T-helper 1 cell treated with Interleukin-12 subunit alpha and Interleukin-12 subunit beta and Interleukin-4 antibody, amounts not matched to agents 30 ng/mL and 1 ng/mL, for 36 hours (primary cell): ENCODE measurements at regions not wholly inside any gene's neighbourhood (a gene's known extent, or its start where the extent isn't known, plus 50 kb on each side); places are given as distances from the start of the nearest gene placed in this dataset.
"Not testable (repeated sequence)": the region's sequence is repeated elsewhere in the genome, so short reads cannot be mapped to it uniquely, and the experiment has no call there.

Source experiments
- intact Hi-C: fragments of 100-400 bp; cut with micrococcal nuclease; formaldehyde crosslinking; loops from one replicate; pipeline ENCODE4 v1.15.1; 2024

DNA sequence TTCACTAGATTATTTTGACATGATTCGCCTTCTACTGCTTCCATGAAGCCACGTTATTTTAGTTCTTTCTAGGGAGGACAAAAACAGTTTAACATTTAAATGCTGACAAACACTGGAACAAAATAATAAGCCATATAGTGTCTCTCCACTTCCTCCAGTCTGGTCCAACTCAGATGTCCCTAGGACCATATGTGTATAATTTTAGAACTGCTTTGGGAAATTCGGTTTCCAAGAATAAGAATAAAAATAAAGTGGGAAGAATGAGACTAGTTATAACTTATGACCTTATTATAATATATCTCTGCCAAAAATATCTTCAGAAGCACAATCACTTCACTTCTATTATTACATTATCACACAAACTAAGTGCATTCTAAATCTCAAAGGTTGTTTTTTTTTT lies 164.4 kb upstream of the POF1B start:
- intact Hi-C loops = loop anchor here (1.0 to 10.0 kb wide), 3 partner anchors 460 to 1499 kb away; no protein-coding TSS in a partner anchor

DNA sequence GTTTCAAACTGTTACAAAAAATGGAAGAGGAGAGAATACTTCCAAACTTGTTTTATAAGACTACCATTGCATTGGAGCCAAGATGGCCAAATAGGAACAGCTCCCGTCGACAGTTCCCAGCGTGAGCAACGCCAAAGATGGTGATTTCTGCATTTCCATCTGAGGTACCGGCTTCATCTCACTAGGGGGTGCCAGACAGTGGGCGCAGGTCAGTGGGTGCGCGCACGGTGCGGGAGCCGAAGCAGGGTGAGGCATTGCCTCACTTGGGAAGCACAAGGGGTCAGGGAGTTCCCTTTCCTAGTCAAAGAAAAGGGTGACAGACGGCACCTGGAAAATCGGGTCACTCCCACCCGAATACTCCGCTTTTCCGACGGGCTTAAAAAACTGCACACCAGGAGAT lies 149.7 kb upstream of the POF1B start:
- intact Hi-C loops = not testable (repeated sequence)

DNA sequence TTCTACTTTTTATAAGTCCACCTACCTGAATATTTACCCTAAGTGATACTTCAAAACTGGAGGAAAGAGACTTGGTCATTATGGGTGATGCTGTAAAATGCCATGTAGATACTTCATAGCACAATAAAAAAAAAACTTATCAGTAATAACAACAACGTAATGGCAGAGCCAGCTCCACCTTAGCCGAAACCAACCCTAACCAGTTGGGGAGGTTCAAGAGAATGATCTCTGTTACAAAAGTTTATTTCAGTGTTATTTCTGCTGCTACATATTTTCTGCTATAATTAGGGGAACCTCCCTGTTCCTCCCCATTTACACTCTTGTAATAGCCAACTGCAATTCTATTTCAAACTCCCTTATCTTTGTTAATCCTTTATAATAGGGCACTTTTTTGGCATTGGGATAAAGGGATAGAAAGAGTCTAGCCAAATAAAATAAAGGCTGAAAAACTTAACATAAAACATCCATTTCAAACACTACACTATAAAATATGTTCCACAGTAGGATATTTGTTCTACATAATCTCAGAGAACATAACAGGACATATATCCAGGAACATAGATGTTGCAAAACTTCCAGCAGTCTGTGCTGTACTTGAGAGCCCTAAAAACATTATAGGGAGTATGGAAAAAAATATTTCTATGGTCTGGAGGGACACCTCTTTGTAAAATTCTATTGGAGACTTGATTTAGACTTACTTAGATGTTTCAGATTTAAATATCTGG lies 138.7 kb upstream of the POF1B start:
- intact Hi-C loops = no loop called here

DNA sequence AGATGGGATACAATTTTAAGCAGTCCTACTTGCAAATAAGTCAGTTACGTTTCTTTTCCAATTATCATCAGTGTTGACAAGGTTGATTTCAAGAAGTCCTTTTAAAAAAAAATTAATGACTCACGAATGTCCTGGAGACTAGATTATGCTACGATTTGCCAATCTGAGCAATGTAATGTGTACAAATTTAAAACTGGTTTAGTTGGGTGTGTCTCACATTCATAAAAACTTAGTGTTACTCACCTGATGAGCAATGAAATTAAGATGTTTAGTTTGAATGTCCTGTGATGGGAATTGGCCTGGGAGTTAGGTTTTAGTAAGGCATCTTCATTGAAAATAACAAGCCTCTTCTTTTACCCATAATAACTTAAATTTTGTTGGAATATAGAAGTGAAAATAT lies 136.7 kb upstream of the POF1B start:
- intact Hi-C loops = no loop called here

DNA sequence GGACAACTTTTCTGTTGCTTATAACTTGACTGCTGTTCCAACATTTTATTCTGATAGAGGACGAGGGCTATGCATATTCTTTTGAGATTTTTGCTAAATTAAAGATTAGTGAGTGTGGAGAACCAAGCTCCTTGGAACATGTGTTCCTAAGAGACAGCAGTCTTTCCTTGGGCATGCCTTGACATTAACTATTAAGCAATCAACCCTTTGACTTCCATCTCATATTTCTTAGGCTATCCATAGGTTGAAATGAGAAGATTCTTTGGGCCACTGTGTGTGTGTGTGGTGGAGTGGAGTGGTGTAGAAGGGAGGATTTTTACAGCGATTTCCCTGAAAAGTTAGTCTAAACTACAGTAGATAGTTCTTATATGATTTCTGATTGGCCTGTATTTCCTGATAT lies 127.4 kb upstream of the POF1B start:
- intact Hi-C loops = no loop called here

DNA sequence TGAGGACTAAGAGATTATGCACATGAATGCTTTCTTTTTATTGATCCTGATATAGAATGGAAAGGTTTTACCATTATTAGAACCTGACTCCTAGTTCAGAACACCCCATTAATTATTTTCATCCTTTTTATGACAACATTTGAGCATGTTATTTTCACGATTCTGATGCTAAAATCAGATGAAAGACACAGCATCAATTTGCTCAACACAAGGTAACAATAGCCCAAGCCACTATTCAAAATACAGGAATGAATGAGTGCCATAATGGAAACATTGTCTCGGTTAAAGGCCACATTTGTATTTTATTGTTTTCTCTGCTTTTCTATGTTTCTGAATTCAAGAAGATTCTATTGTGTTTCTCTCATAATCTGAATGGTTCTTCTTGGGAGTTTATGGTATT lies 126.3 kb upstream of the POF1B start:
- intact Hi-C loops = no loop called here

DNA sequence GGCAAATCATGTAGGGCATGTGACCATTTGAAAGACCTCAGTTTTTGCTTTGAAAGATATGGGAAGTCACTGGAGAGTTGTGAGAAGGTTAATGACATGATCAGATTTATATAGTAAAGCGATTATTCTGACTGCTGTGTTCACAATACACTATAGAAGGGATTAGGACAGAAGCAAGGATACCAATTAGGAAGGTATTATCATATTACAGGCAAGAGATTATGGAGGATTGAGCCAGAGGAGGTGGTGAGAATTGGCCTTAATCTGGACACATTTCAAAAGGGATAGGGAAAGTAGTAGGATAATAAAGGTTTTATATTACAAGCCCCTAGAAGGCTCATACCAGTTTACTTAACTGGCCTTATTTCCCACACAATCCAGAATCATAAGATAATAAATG lies 124.9 kb upstream of the POF1B start:
- intact Hi-C loops = no loop called here

DNA sequence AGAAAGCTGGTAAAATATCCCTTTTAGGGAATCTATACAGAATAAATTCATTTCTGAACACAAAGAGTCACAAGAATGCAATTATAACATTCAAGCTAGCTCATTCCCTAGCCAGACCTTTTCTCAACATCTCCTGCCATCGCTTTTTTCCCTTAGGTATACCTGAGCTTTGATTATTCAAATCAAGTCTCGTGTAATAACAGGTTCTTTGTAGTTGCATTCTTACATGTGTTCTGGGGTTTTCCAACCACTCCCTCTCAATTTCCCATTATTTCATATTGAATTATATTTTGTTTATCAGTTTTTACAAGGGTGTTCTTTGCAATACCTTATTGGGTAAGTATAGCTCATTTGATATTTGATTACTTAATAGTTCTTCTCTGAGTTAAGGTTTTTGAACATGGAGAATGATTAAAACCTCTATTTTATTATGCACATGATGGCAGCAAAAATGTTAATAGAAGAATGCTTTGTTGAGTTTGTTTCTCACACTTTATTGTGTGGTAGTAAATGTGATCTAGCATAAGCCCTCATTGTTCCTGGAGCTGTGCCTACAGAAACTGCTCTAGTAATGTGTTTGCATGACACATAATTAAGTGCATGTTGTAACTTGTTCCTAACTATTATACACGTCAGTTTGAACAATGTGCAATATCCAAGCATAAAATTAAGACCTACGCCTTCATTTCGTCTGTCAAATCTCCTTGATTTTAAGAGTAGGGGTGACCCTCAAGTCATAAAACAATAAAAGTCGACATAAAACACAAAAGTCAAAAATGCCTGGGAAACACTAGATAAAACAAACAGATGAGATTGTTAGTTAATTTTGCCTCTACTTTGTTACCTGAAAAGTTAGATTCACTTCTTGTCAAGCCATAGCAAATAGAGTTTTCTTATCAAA lies 124.0 kb upstream of the POF1B start:
- intact Hi-C loops = no loop called here

DNA sequence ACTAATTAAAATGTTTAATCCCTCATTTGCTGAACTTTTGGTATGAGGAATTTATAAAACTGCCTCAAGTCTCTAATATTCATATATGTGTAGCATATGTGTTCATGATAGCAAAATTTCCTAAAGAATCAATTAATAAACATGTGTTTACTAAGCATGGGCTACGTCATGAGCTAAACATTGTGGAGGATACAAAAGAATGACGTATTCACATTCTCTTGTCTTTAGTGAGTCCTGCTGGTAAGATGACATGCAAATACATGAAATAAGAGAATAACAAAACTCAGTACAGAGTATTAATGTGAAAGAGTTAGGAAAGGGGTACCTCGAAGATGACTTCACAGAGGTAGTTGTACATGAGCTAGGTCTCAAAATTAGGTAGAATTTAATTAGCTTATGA lies 121.9 kb upstream of the POF1B start:
- intact Hi-C loops = no loop called here

DNA sequence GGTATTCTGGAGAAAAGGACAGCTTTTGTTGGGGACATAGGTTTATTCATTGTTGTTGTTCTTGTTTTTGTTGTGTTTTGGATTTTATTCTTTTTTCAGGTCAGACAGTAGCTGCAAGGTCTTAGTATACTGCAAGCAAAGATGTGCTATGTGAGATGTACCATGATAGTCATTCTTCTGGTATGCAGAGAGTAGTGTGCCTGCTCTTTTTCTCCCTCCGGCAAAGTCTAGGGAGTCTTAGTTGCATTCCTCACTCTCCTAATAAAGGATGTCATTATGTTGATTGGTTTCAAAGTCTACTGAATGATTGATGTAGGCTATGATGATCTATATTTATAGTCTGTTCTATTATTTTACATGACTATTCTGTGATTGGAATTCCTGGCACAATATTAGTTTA lies 119.9 kb upstream of the POF1B start:
- intact Hi-C loops = no loop called here

DNA sequence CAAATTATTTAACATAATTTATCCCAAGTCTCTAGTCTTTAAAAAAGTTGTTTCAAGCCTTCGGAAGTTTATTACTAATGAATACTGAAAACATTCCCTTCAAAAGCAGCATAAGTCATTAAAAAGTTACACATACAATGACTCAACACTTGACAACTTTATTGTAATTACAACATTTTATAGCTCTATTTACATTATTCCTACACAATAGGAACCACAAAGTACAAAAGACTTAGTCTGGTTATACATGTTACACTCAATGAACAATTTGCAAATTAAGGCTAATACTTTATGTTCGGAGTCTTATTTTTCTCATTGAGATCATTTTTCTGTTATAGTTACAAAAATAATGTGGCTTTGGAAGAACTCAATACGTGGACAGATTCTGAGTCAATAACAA lies 114.4 kb upstream of the POF1B start:
- intact Hi-C loops = no loop called here

DNA sequence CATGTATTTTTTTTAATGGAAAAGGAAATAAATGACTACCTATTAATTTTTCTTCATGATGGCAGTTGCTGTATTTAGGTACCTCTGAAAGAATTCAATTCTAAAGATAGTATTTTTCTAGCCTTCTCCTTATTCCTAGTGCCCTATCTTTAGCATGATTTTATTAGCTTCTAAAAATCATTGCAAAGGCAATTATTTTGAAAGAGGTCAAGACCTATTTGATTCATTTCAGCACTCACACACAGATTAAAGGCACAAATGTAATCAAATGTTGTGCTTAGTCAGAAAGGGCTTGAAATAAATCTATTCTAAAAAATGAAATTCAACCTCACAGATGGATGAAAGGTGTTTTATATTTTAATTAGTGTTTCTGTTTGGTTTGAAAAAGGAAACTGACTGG lies 74.8 kb upstream of the POF1B start:
- intact Hi-C loops = no loop called here

DNA sequence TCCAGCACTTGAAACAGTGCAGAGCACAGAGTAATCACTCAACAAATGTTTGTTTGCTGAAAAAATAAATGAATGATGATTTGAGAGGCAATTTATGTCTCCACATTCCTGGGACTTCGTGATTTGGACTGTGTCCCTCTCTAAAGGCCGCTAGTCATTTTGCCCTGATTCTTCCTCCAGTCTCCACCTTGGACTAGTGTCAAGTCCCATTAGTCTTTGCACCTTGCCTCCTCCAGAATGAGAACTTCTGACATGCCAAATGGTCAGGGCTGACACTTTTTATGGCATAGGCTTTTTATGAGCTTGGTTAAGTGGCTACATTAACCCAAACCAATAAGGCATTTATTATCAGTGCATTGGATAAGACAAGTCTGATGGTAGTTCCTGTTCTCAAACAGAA lies 65.1 kb upstream of the POF1B start:
- intact Hi-C loops = no loop called here
